HUES6 (cell line): ENCODE measurements at regions not wholly inside any gene's neighbourhood (a gene's known extent, or its start where the extent isn't known, plus 50 kb on each side); places are given as distances from the start of the nearest gene placed in this dataset.

Experiments
- H3K27ac ChIP-seq: 2 replicates; pipeline ENCODE4 v1.7.0; 2013; ENCODE audit warnings: low read depth, mild to moderate bottlenecking, low read length, inconsistent platforms
- H3K27me3 ChIP-seq: 2 replicates; pipeline ENCODE4 v1.6.1; 2013; ENCODE audit warnings: low read length; ENCODE audit not compliant: control insufficient read depth, insufficient read depth
- H3K36me3 ChIP-seq: 2 replicates; pipeline ENCODE4 v1.6.1; 2013; ENCODE audit warnings: low read length; ENCODE audit not compliant: control insufficient read depth, insufficient read depth
- H3K4me1 ChIP-seq: 2 replicates; pipeline ENCODE4 v1.6.1; 2013; ENCODE audit warnings: low read length; ENCODE audit not compliant: control insufficient read depth, insufficient read depth
- H3K4me3 ChIP-seq: 2 replicates; pipeline ENCODE4 v1.5.1; 2013; ENCODE audit warnings: low read depth, low read length
- H3K9ac ChIP-seq: one replicate; pipeline ENCODE4 v1.6.1; 2013; ENCODE audit warnings: mild to moderate bottlenecking, low read length
- H3K9me3 ChIP-seq: 2 replicates; pipeline ENCODE4 v1.6.1; 2013; ENCODE audit warnings: low read depth, low read length; ENCODE audit not compliant: control insufficient read depth, insufficient read depth

GRCh38 chr3:30185872-30186271 lies 420.5 kb upstream of the TGFBR2 start:
- no peaks in the 10 kb centered on the region for H3K9me3 ChIP-seq
- no peaks in the 10 kb centered on the region for H3K27me3 ChIP-seq
- H3K36me3 ChIP-seq: no peaks in the 10 kb centered on the region
- H3K9ac ChIP-seq: no peak overlapping the region
- no peaks in the 10 kb centered on the region for H3K4me1 ChIP-seq
- H3K4me3 ChIP-seq: no peak overlapping the region
- H3K27ac ChIP-seq: no peak overlapping the region

GRCh38 chr3:30186741-30187219 lies 419.6 kb upstream of the TGFBR2 start:
- Histone ChIP-seq H3K27me3 (no peaks in the 10 kb centered on the region), H3K4me3 (no peak overlapping the region), H3K36me3 (no peaks in the 10 kb centered on the region), H3K9me3 (no peaks in the 10 kb centered on the region), H3K4me1 (no peaks in the 10 kb centered on the region), H3K9ac (no peak overlapping the region), H3K27ac (no peak overlapping the region)

GRCh38 chr3:30187366-30187765 lies 419.0 kb upstream of the TGFBR2 start:
- no peaks in the 10 kb centered on the region for H3K4me1 ChIP-seq
- H3K4me3 ChIP-seq: no peak overlapping the region
- no peaks in the 10 kb centered on the region for H3K27me3 ChIP-seq
- no peak overlapping the region for H3K9ac ChIP-seq
- H3K27ac ChIP-seq: no peak overlapping the region
- H3K36me3 ChIP-seq: no peaks in the 10 kb centered on the region
- no peaks in the 10 kb centered on the region for H3K9me3 ChIP-seq

- Histone ChIP-seq H3K9ac (no peak overlapping the region), H3K9me3 (no peaks in the 10 kb centered on the region), H3K4me3 (no peak overlapping the region), H3K27ac (no peak overlapping the region), H3K36me3 (no peaks in the 10 kb centered on the region), H3K27me3 (no peaks in the 10 kb centered on the region), H3K4me1 (no peaks in the 10 kb centered on the region)
Observed at GRCh38 chr3:30188713-30189112, 417.7 kb upstream of the TGFBR2 start.

- Histone ChIP-seq H3K27me3 (no peaks in the 10 kb centered on the region), H3K9me3 (no peaks in the 10 kb centered on the region), H3K9ac (no peak overlapping the region), H3K27ac (no peak overlapping the region), H3K4me1 (no peaks in the 10 kb centered on the region), H3K36me3 (no peaks in the 10 kb centered on the region), H3K4me3 (no peak overlapping the region)
Observed at GRCh38 chr3:30189900-30190299, 416.5 kb upstream of the TGFBR2 start.

GRCh38 chr3:30193625-30194044 lies 412.8 kb upstream of the TGFBR2 start:
- Histone ChIP-seq H3K27me3 (no peaks in the 10 kb centered on the region), H3K4me3 (no peak overlapping the region), H3K27ac (no peak overlapping the region), H3K36me3 (no peaks in the 10 kb centered on the region), H3K9ac (no peak overlapping the region), H3K9me3 (no peaks in the 10 kb centered on the region), H3K4me1 (no peaks in the 10 kb centered on the region)

- Histone ChIP-seq H3K4me1 (no peaks in the 10 kb centered on the region), H3K4me3 (no peak overlapping the region), H3K9ac (no peak overlapping the region), H3K27me3 (no peaks in the 10 kb centered on the region), H3K27ac (no peak overlapping the region), H3K36me3 (no peaks in the 10 kb centered on the region), H3K9me3 (no peaks in the 10 kb centered on the region)
Observed at GRCh38 chr3:30195352-30195751, 411.0 kb upstream of the TGFBR2 start.

GRCh38 chr3:30198162-30198561 lies 408.2 kb upstream of the TGFBR2 start:
- no peak overlapping the region for H3K4me3 ChIP-seq
- H3K4me1 ChIP-seq: no peaks in the 10 kb centered on the region
- H3K9me3 ChIP-seq: no peaks in the 10 kb centered on the region
- H3K36me3 ChIP-seq: no peaks in the 10 kb centered on the region
- H3K27me3 ChIP-seq: no peaks in the 10 kb centered on the region
- H3K27ac ChIP-seq: no peak overlapping the region
- H3K9ac ChIP-seq: no peak overlapping the region

GRCh38 chr3:30199096-30199759 lies 407.2 kb upstream of the TGFBR2 start:
- Histone ChIP-seq H3K4me3 (no peak overlapping the region), H3K4me1 (no peaks in the 10 kb centered on the region), H3K27me3 (no peaks in the 10 kb centered on the region), H3K27ac (no peak overlapping the region), H3K9me3 (no peaks in the 10 kb centered on the region), H3K36me3 (no peaks in the 10 kb centered on the region), H3K9ac (no peak overlapping the region)

GRCh38 chr3:30199855-30200254 lies 406.5 kb upstream of the TGFBR2 start:
- Histone ChIP-seq H3K27ac (no peak overlapping the region), H3K36me3 (no peaks in the 10 kb centered on the region), H3K27me3 (no peaks in the 10 kb centered on the region), H3K4me1 (no peaks in the 10 kb centered on the region), H3K9ac (no peak overlapping the region), H3K9me3 (no peaks in the 10 kb centered on the region), H3K4me3 (no peak overlapping the region)

- Histone ChIP-seq H3K4me1 (no peaks in the 10 kb centered on the region), H3K27ac (no peak overlapping the region), H3K36me3 (no peaks in the 10 kb centered on the region), H3K9ac (no peak overlapping the region), H3K4me3 (no peak overlapping the region), H3K9me3 (no peaks in the 10 kb centered on the region), H3K27me3 (no peaks in the 10 kb centered on the region)
Observed at GRCh38 chr3:30201715-30202114, 404.7 kb upstream of the TGFBR2 start.
